K562 (cell line): ENCODE measurements at regions not wholly inside any gene's neighbourhood (a gene's known extent, or its start where the extent isn't known, plus 50 kb on each side); places are given as distances from the start of the nearest gene placed in this dataset.

Experiments
- EP300 ChIP-seq: IDR thresholded peaks from 2 replicates; pipeline ENCODE4 v1.6.1; 2012; ENCODE audit warnings: low read length, improper control_type of control experiment
- LEF1 ChIP-seq: fragments of 450-650 bp; IDR thresholded peaks from 2 replicates; pipeline ENCODE4 v1.6.1; 2016; ENCODE audit warnings: mild to moderate bottlenecking
- SMAD3 ChIP-seq: fragments of 450-650 bp; formaldehyde crosslinking; conservative IDR thresholded peaks from 2 replicates; pipeline ENCODE4 v1.4.0; 2020; ENCODE audit warnings: mild to moderate bottlenecking
- THRB ChIP-seq: fragments of 450-650 bp; formaldehyde crosslinking; conservative IDR thresholded peaks from 2 replicates; pipeline ENCODE4 v1.4.0; 2022; ENCODE audit warnings: mild to moderate bottlenecking, missing genetic modification characterization
- ZNF324 ChIP-seq: fragments of 250-450 bp; sonication (Bioruptor Pico); IDR thresholded peaks from 2 replicates; pipeline ENCODE4 v1.4.0; 2020; ENCODE audit warnings: mild to moderate bottlenecking
- ZNF384 ChIP-seq: IDR thresholded peaks from 2 replicates; pipeline ENCODE4 v1.6.1; 2012; ENCODE audit warnings: low read depth, low read length, improper control_type of control experiment
- TF ChIP-seq, protein P1 (sequence below), 3 experiments: IDR thresholded peaks in 2 of 3; conservative IDR thresholded peaks in 1 of 3; 2 replicates each; pipeline ENCODE4 v1.5.1; 2011 to 2012; ENCODE audit warnings: low read length in 3 of 3, mild to moderate bottlenecking in 3 of 3, control low read depth in 2 of 3, improper control_type of control experiment in 1 of 3, inconsistent platforms in 1 of 3, low read depth in 1 of 3, mixed read lengths in 1 of 3, moderate library complexity in 1 of 3; ENCODE audit not compliant: insufficient read depth in 2 of 3

DNA sequence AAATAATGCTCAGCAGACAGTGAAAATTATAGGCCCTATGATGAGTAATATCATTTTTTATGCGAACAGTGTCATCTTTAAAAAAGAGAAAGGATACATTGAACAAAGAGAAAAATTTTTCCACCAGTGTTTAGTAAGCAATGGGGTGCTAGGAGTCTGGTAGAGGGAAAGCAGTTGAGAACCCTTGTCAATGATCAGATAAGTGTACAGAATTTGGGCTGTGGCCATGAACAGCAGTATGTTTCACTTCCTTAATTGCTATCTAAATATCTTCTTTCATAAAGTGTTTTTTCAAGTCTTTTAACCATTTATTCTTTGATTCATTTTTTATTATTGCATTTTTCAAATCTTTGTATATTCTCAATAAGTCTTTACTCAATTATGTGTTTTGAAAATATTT lies 750.7 kb upstream of the KCND2 start:
- TF ChIP-seq ZNF384, result no peak
- no peak for TF ChIP-seq ZNF324
- TF ChIP-seq SMAD3, result no peak
- TF ChIP-seq EP300, result no peak
- TF ChIP-seq THRB (CRISPR knock-in tag), result no peak
- TF ChIP-seq LEF1, result no peak
- TF ChIP-seq, protein P1, sequence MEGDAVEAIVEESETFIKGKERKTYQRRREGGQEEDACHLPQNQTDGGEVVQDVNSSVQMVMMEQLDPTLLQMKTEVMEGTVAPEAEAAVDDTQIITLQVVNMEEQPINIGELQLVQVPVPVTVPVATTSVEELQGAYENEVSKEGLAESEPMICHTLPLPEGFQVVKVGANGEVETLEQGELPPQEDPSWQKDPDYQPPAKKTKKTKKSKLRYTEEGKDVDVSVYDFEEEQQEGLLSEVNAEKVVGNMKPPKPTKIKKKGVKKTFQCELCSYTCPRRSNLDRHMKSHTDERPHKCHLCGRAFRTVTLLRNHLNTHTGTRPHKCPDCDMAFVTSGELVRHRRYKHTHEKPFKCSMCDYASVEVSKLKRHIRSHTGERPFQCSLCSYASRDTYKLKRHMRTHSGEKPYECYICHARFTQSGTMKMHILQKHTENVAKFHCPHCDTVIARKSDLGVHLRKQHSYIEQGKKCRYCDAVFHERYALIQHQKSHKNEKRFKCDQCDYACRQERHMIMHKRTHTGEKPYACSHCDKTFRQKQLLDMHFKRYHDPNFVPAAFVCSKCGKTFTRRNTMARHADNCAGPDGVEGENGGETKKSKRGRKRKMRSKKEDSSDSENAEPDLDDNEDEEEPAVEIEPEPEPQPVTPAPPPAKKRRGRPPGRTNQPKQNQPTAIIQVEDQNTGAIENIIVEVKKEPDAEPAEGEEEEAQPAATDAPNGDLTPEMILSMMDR (IDR thresholded peaks at IDR 0.05 in 2 of 3, conservative IDR thresholded peaks at IDR 0.05 in 1 of 3; ENCODE audit: insufficient read depth in 2 of 3, low read depth in 1 of 3, low read length in 3 of 3), result no peak
